ENCODE measurements at regions not wholly inside any gene's neighbourhood (a gene's known extent, or its start where the extent isn't known, plus 50 kb on each side); places are given as distances from the start of the nearest gene placed in this dataset.

DNA sequence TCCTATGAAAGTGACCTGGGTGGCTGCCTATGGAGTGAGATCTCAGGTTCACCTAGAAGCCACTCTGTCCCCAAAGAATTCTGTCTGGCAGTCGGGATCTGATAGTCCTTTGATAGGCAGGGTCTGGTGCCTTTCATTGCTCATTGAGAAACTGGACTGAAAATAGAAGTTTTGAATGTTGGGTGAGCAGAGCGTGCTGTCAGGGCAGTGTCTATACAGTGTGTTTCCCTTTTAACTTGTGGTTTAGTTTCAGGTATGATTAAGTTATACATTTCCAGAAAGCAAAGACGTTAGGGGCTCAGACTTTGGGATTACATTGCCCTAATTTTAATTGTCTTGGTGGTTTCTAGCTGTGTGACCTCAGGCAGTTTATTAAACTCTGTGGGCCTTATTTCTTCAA lies 111.3 kb upstream of the PAX6 start:
- TF ChIP-seq, protein P1, sequence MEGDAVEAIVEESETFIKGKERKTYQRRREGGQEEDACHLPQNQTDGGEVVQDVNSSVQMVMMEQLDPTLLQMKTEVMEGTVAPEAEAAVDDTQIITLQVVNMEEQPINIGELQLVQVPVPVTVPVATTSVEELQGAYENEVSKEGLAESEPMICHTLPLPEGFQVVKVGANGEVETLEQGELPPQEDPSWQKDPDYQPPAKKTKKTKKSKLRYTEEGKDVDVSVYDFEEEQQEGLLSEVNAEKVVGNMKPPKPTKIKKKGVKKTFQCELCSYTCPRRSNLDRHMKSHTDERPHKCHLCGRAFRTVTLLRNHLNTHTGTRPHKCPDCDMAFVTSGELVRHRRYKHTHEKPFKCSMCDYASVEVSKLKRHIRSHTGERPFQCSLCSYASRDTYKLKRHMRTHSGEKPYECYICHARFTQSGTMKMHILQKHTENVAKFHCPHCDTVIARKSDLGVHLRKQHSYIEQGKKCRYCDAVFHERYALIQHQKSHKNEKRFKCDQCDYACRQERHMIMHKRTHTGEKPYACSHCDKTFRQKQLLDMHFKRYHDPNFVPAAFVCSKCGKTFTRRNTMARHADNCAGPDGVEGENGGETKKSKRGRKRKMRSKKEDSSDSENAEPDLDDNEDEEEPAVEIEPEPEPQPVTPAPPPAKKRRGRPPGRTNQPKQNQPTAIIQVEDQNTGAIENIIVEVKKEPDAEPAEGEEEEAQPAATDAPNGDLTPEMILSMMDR (IDR thresholded peaks at IDR 0.05), result no peak
- TF ChIP-seq POLR2A (IDR thresholded peaks at IDR 0.05) (no peak), POLR2AphosphoS5 (IDR thresholded peaks at IDR 0.05) (no peak)
